A549 (cell line): ENCODE measurements at regions not wholly inside any gene's neighbourhood (a gene's known extent, or its start where the extent isn't known, plus 50 kb on each side); places are given as distances from the start of the nearest gene placed in this dataset.

Source experiments
- POLR2A ChIP-seq: IDR thresholded peaks from 2 replicates; pipeline ENCODE4 v1.6.1; 2012; ENCODE audit warnings: mild to moderate bottlenecking, low read length
- RCOR1 ChIP-seq: fragments of 150-350 bp; IDR thresholded peaks from 2 replicates; pipeline ENCODE4 v1.6.1; 2014; ENCODE audit warnings: antibody characterized with exemption, low read length, low read depth

GRCh38 chr1:54493608-54494007, 54.4 kb upstream of the ACOT11 start:
- TF ChIP-seq RCOR1 (no peak), POLR2A (no peak)
